HG03108 (cell line): ENCODE measurements at regions not wholly inside any gene's neighbourhood (a gene's known extent, or its start where the extent isn't known, plus 50 kb on each side); places are given as distances from the start of the nearest gene placed in this dataset.
"Not testable (repeated sequence)": the region's sequence is repeated elsewhere in the genome, so short reads cannot be mapped to it uniquely, and the experiment has no call there.

ENCODE experiments used
- ATAC-seq: cut with Tn5 transposase; IDR thresholded peaks from one replicate; pipeline ENCODE4 v1.9.1; 2021; ENCODE audit warnings: moderate library complexity; ENCODE audit not compliant: unreplicated experiment

DNA sequence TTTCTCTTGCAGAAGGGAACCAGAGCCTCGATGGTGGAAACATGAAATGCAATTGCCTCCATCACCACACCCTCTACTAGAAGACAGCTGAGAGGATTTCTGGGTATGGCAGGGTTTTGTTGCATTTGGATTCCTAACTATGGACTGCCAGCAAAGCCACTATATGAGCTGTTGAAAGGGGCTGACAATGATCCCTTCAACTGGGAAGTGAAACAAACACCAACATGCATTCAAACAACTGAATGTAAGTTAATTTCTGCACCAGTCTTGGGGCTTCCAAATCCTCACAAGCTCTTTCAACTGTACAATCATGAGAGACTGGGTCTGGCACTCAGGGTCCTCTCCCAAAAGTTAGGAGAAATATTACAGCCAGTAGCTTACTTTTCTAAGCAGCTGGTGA, 116.7 kb upstream of the PLCL2 start:
- no peak for ATAC-seq

- no peak for ATAC-seq
These were observed 115.8 kb upstream of the PLCL2 start for GRCh38 chr3:16768956-16769355.

GRCh38 chr3:16769525-16769924, 115.2 kb upstream of the PLCL2 start:
- no peak for ATAC-seq

GRCh38 chr3:16770021-16770420, 114.7 kb upstream of the PLCL2 start:
- no peak for ATAC-seq

DNA sequence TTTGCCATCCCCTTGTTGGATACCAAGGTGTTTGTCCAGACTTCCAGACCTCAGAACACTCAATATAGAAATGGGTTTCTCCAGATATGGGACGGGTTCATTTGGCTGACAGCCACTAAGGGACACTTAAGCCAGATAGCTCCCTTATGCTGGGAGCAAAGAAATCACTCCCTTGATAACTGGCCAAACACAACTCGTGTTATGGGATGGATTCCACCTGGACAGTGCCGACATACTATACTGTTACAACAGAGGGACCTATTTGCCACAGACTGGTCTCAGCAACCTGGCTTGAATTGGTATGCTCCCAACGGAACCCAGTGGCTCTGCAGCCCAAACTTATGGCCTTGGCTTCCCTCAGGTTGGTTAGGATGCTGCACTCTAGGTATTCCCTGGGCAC, 114.0 kb upstream of the PLCL2 start:
- no peak for ATAC-seq

DNA sequence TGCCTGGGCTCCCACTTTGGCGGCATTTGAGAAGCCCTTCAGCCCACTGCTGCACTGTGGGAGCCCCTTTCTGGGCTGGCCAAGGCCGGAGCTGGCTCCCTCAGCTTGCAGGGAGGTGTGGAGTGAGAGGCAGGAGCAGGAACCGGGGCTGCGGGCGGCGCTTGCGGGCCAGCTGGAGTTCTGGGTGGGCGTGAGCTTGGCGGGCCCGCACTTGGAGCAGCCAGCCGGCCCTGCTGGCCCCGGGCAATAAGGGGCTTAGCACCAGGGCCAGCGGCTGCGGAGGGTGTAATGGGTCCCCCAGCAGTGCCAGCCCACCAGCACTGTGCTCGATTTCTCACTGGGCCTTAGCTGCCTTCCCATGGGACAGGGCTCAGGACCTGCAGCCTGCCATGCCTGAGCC, 111.2 kb upstream of the PLCL2 start:
- ATAC-seq, result not testable (repeated sequence)

- ATAC-seq, result not testable (repeated sequence)
These were observed 110.2 kb upstream of the PLCL2 start for GRCh38 chr3:16774536-16774935.

DNA sequence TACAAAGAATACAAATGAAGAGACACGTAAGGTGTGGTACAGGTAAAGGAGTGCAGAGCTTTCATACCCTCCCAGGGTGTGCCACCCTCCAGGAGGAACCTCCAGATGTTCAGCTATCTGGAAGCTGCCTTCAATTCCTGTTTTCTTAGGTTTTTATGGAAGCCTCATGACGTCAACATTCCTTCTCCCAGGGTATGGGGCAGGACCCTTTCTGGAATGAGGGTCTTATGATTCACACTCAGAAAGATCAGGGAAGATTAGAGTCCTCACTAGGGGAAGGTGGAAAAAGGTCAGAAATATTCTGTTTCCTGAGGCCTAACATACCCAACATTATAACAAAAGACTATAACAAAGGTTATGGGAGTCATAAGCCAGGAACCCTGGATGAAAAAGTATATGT, 99.8 kb upstream of the PLCL2 start:
- no peak for ATAC-seq

- ATAC-seq, result no peak
These were observed 99.3 kb upstream of the PLCL2 start for GRCh38 chr3:16785465-16785864.

DNA sequence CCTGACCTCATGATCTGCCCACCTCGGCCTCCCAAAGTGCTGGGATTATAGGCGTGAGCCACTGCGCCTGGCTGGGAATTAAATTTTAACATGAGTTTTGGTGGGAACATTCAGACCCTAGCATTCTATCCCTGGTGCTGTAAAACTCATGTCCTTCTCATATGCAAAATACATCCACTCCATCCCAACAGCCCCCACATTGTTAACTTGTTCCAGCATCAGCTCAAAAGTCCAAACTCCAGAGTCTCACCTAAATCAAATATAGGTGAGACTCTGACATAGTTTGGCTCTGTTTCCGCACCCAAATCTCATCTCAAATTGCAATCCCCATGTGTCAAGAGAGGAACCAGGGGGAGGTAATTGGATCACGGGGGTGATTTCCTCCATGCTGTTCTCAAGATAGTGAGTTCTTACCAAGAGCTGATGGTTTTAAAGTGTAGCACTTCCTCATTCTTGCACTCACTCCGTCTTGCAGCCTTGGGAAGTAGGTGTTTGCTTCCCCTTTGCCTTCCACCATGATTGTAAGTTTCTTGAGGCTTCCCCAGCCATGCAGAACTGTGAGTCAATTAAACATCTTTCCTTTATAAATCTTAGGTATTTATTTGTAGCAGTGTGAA, 96.2 kb upstream of the PLCL2 start:
- no peak for ATAC-seq

- no peak for ATAC-seq
These were observed 95.2 kb upstream of the PLCL2 start for GRCh38 chr3:16789344-16790120.

GRCh38 chr3:16790432-16791400, 94.0 kb upstream of the PLCL2 start:
- no peak for ATAC-seq

GRCh38 chr3:16793321-16793720, 91.4 kb upstream of the PLCL2 start:
- no peak for ATAC-seq

GRCh38 chr3:16794257-16794656, 90.5 kb upstream of the PLCL2 start:
- ATAC-seq, result no peak

DNA sequence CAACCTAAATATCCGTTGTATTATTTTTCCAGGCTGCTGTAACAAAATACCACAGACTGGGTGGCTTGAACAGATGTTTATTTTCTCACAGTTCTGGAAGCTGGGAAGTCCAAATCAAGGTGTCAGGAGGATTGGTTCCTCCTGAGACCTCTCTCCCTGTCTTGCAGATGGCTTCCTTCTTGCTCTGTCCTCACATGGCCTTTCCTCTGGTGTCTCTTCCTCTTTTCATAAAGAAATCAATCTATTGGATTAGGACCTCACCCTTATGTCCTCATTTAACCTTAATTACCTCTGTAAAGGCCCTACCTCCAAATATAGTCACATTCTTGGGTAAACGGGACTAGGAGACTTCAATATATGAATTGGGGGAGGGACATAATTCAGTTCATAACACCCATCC, 89.2 kb upstream of the PLCL2 start:
- ATAC-seq, result no peak

DNA sequence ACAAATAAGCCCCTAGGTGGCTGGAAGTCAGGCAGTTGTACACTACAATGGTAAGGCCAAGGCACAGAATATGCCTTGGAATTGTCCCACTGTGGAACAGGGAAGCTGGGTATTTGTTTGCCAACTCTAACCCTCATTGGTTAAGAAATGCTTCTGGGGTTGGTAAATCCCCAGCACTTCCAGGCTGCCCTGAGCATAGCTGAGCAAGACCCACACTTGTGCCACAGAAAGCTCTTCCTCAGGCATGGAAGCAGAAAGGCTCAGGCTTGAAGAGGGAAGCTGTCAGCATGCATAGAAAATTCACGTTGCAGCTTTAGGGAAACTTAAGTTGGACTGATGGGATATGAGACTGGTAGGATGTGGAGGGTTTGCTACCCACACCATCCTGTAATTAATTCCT, 86.9 kb upstream of the PLCL2 start:
- no peak for ATAC-seq

GRCh38 chr3:16798738-16799137, 86.0 kb upstream of the PLCL2 start:
- ATAC-seq, result no peak

GRCh38 chr3:16800361-16800760, 84.4 kb upstream of the PLCL2 start:
- no peak for ATAC-seq

GRCh38 chr3:16801223-16801622, 83.5 kb upstream of the PLCL2 start:
- ATAC-seq, result no peak

GRCh38 chr3:16801698-16802097, 83.1 kb upstream of the PLCL2 start:
- no peak for ATAC-seq

- ATAC-seq, result no peak
These were observed 82.4 kb upstream of the PLCL2 start for GRCh38 chr3:16802389-16802788.

DNA sequence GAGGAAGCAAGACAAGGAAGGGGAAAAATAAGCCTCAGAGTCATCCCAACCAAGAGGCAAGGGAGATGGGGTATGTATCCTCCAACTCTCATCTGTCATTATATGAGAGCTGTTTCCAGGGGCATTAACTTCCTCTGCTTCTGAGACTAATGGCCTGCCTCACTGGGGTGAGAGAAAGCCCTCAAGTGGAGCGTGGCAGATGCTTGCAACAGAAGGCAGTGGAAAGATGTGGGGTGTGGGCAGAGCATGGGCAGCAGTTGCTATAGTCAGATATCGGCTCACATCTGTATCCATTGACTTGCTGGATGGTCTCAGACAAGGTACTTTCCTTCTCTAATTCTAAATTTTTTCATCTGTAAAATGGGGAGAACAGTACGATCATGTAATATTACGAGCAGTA, 81.7 kb upstream of the PLCL2 start:
- no peak for ATAC-seq
